ENCODE measurements at regions not wholly inside any gene's neighbourhood (a gene's known extent, or its start where the extent isn't known, plus 50 kb on each side); places are given as distances from the start of the nearest gene placed in this dataset.

GRCh38 chr2:239608723-239609122, 207.9 kb upstream of the HDAC4 start:
- DNase-seq: no peak

GRCh38 chr2:239608260-239608659, 207.4 kb upstream of the HDAC4 start:
- DNase-seq: peak; percentile 80

- peak; percentile 72 for DNase-seq
These were observed 206.8 kb upstream of the HDAC4 start for GRCh38 chr2:239607517-239608191.

- DNase-seq: peak; percentile 65
These were observed 206.1 kb upstream of the HDAC4 start for GRCh38 chr2:239606741-239607516.

- peak; percentile 99 for DNase-seq
These were observed 205.2 kb upstream of the HDAC4 start for GRCh38 chr2:239605976-239606375.

GRCh38 chr2:239605409-239605808, 204.6 kb upstream of the HDAC4 start:
- no peak for DNase-seq

- DNase-seq: no peak
These were observed 204.0 kb upstream of the HDAC4 start for GRCh38 chr2:239604861-239605260.

- no peak for DNase-seq
These were observed 202.9 kb upstream of the HDAC4 start for GRCh38 chr2:239603411-239604356.

- DNase-seq: no peak
These were observed 201.8 kb upstream of the HDAC4 start for GRCh38 chr2:239602290-239603282.

- no peak for DNase-seq
These were observed 201.1 kb upstream of the HDAC4 start for GRCh38 chr2:239601880-239602279.

GRCh38 chr2:239601201-239601851, 200.5 kb upstream of the HDAC4 start:
- DNase-seq: no peak

GRCh38 chr2:239600650-239601049, 199.8 kb upstream of the HDAC4 start:
- no peak for DNase-seq

- no peak for DNase-seq
These were observed 199.3 kb upstream of the HDAC4 start for GRCh38 chr2:239600001-239600593.

- DNase-seq: no peak
These were observed 198.5 kb upstream of the HDAC4 start for GRCh38 chr2:239599299-239599698.

GRCh38 chr2:239598732-239599090, 197.9 kb upstream of the HDAC4 start:
- DNase-seq: no peak

GRCh38 chr2:239598011-239598731, 197.4 kb upstream of the HDAC4 start:
- peak; percentile 27 for DNase-seq

GRCh38 chr2:239597216-239597615, 196.4 kb upstream of the HDAC4 start:
- DNase-seq: no peak

GRCh38 chr2:239596792-239597191, 196.0 kb upstream of the HDAC4 start:
- no peak for DNase-seq

GRCh38 chr2:239596253-239596652, 195.4 kb upstream of the HDAC4 start:
- peak; percentile 21 for DNase-seq

- no peak for DNase-seq
These were observed 194.9 kb upstream of the HDAC4 start for GRCh38 chr2:239595726-239596125.
